ENCODE measurements at regions not wholly inside any gene's neighbourhood (a gene's known extent, or its start where the extent isn't known, plus 50 kb on each side); places are given as distances from the start of the nearest gene placed in this dataset.

- Mint-ChIP-seq H3K27ac (ENCODE audit: unreplicated experiment) (no peak overlapping the region), H3K27me3 (ENCODE audit: insufficient read depth, unreplicated experiment) (peaks cover 11% of the 10 kb centered on the region), H3K36me3 (ENCODE audit: insufficient read depth, unreplicated experiment) (no peaks in the 10 kb centered on the region), H3K9me3 (ENCODE audit: unreplicated experiment) (no peaks in the 10 kb centered on the region), H3K4me3 (ENCODE audit: unreplicated experiment) (no peak overlapping the region), H3K4me1 (ENCODE audit: low read depth, unreplicated experiment) (no peaks in the 10 kb centered on the region)
- TF ChIP-seq, protein P1, sequence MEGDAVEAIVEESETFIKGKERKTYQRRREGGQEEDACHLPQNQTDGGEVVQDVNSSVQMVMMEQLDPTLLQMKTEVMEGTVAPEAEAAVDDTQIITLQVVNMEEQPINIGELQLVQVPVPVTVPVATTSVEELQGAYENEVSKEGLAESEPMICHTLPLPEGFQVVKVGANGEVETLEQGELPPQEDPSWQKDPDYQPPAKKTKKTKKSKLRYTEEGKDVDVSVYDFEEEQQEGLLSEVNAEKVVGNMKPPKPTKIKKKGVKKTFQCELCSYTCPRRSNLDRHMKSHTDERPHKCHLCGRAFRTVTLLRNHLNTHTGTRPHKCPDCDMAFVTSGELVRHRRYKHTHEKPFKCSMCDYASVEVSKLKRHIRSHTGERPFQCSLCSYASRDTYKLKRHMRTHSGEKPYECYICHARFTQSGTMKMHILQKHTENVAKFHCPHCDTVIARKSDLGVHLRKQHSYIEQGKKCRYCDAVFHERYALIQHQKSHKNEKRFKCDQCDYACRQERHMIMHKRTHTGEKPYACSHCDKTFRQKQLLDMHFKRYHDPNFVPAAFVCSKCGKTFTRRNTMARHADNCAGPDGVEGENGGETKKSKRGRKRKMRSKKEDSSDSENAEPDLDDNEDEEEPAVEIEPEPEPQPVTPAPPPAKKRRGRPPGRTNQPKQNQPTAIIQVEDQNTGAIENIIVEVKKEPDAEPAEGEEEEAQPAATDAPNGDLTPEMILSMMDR (IDR thresholded peaks at IDR 0.05; ENCODE audit: insufficient read depth in 1 of 2, low read depth in 1 of 2, low read length in 1 of 2, severe bottlenecking in 1 of 2, unreplicated experiment in 1 of 2), result no peak
- Histone ChIP-seq H3K36me3 (ENCODE audit: control insufficient read depth, insufficient read depth, low read length) (no peaks in the 10 kb centered on the region), H3K4me3 (ENCODE audit: low read depth, low read length) (no peak overlapping the region), H3K27me3 (replicated peaks; ENCODE audit: control insufficient read depth, insufficient read depth, low read length) (no peaks in the 10 kb centered on the region), H3K9me3 (no peaks in the 10 kb centered on the region), H3K4me1 (no peaks in the 10 kb centered on the region)
- BruUV-seq (replicated peaks), result no TSS peak
- CTCF ChIA-PET, result no interaction called here
- DNase-seq, result no peak
- POLR2A ChIA-PET, result no interaction called here
- intact Hi-C loops (cut with micrococcal nuclease; ENCODE audit: unreplicated experiment), result no loop called here
Observed at GRCh38 chr2:11044201-11044600, 111.1 kb upstream of the SLC66A3 start.

DNA sequence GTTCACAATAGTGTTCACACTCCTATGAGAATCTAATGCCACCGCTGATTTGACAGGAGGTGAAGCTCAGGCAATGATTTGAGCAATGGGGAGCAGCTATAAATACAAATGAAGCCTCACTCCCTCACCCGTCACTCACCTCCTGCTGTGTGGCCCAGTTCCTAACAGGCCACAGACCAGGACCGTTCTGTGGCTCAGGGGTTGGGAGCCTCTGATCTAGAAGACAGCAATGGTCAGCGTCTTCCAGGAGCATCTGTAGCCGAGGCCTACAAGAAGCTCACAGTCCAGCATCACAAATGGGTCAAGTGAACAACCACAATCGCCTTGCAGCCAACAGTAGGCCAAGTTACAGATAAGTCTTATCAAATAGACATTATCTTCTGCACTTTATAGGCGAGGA, 110.0 kb upstream of the SLC66A3 start:
- Histone ChIP-seq H3K4me3 (ENCODE audit: low read depth, low read length) (no peak overlapping the region), H3K4me1 (no peaks in the 10 kb centered on the region), H3K27me3 (replicated peaks; ENCODE audit: control insufficient read depth, insufficient read depth, low read length) (no peaks in the 10 kb centered on the region), H3K36me3 (ENCODE audit: control insufficient read depth, insufficient read depth, low read length) (no peaks in the 10 kb centered on the region), H3K9me3 (no peaks in the 10 kb centered on the region)
- intact Hi-C loops (cut with micrococcal nuclease; ENCODE audit: unreplicated experiment), result no loop called here
- POLR2A ChIA-PET, result no interaction called here
- CTCF ChIA-PET, result no interaction called here
- BruUV-seq (replicated peaks), result no TSS peak
- TF ChIP-seq, protein P1 (IDR thresholded peaks at IDR 0.05; ENCODE audit: insufficient read depth in 1 of 2, low read depth in 1 of 2, low read length in 1 of 2, severe bottlenecking in 1 of 2, unreplicated experiment in 1 of 2), result no peak
- H3K27me3 Mint-ChIP-seq (ENCODE audit: insufficient read depth, unreplicated experiment), result peaks cover 11% of the 10 kb centered on the region
- no peak overlapping the region for H3K4me3 Mint-ChIP-seq (ENCODE audit: unreplicated experiment)
- DNase-seq, result no peak
- H3K36me3 Mint-ChIP-seq (ENCODE audit: insufficient read depth, unreplicated experiment), result no peaks in the 10 kb centered on the region
- H3K9me3 Mint-ChIP-seq (ENCODE audit: unreplicated experiment), result no peaks in the 10 kb centered on the region
- no peaks in the 10 kb centered on the region for H3K4me1 Mint-ChIP-seq (ENCODE audit: low read depth, unreplicated experiment)
- H3K27ac Mint-ChIP-seq (ENCODE audit: unreplicated experiment), result no peak overlapping the region

GRCh38 chr2:11048335-11049008, 106.8 kb upstream of the SLC66A3 start:
- Histone ChIP-seq H3K4me1 (no peaks in the 10 kb centered on the region), H3K36me3 (ENCODE audit: control insufficient read depth, insufficient read depth, low read length) (no peaks in the 10 kb centered on the region), H3K27me3 (replicated peaks; ENCODE audit: control insufficient read depth, insufficient read depth, low read length) (no peaks in the 10 kb centered on the region), H3K9me3 (no peaks in the 10 kb centered on the region), H3K4me3 (ENCODE audit: low read depth, low read length) (no peak overlapping the region)
- BruUV-seq (replicated peaks), result no TSS peak
- H3K36me3 Mint-ChIP-seq (ENCODE audit: insufficient read depth, unreplicated experiment), result no peaks in the 10 kb centered on the region
- intact Hi-C loops (cut with micrococcal nuclease; ENCODE audit: unreplicated experiment), result no loop called here
- H3K4me1 Mint-ChIP-seq (ENCODE audit: low read depth, unreplicated experiment), result no peaks in the 10 kb centered on the region
- no peaks in the 10 kb centered on the region for H3K9me3 Mint-ChIP-seq (ENCODE audit: unreplicated experiment)
- no peak overlapping the region for H3K4me3 Mint-ChIP-seq (ENCODE audit: unreplicated experiment)
- TF ChIP-seq, protein P1 (IDR thresholded peaks at IDR 0.05; ENCODE audit: insufficient read depth in 1 of 2, low read depth in 1 of 2, low read length in 1 of 2, severe bottlenecking in 1 of 2, unreplicated experiment in 1 of 2), result no peak
- ChIA-PET CTCF (no interaction called here), POLR2A (no interaction called here)
- peaks cover 13% of the 10 kb centered on the region for H3K27me3 Mint-ChIP-seq (ENCODE audit: insufficient read depth, unreplicated experiment)
- no peak overlapping the region for H3K27ac Mint-ChIP-seq (ENCODE audit: unreplicated experiment)
- no peak for DNase-seq
